Epidermal melanocyte (primary cell): ENCODE measurements at regions not wholly inside any gene's neighbourhood (a gene's known extent, or its start where the extent isn't known, plus 50 kb on each side); places are given as distances from the start of the nearest gene placed in this dataset.

Source experiments
- DNase-seq: peaks from one replicate; pipeline ENCODE4 v3.0.0; 2011; ENCODE audit warnings: low spot score; ENCODE audit not compliant: insufficient read length

GRCh38 chr4:54543088-54543795, 114.5 kb upstream of the KIT start:
- DNase-seq, result peak; percentile 66

DNA sequence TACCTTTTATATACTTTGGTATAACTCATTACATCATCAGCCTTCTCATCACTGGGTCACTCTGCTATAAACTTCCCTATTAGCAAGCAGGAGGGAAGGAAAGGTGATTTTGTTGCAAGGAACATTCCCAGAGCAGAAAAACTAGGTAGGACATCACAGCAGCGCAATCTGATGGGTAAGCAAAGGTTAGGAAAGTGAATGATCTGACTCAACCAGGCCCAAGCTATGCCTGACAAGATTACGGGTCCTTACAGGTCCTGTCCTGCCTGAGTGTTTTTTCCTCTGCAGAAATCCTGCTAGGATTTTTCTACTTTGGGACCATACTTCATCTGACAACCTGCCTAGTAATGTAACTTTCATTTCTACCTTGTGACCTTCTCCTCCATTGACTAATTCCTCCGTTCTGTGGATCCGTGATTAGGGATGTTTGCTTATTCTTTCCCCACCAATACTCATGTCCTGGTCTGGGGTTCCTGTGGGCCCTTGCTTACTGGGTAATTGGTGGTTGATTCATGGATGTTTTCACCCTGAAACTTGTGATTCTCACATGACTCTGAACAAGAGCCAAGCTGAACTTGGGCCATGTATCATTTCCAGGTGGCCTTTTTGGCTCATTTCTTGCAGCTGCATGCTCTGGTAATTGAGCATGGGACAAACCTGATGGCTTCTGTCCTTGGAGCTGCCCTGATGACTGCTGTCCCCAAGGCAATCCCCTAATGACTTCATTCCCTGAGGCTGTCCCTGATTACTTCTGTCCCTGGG, 111.9 kb upstream of the KIT start:
- DNase-seq, result no peak

DNA sequence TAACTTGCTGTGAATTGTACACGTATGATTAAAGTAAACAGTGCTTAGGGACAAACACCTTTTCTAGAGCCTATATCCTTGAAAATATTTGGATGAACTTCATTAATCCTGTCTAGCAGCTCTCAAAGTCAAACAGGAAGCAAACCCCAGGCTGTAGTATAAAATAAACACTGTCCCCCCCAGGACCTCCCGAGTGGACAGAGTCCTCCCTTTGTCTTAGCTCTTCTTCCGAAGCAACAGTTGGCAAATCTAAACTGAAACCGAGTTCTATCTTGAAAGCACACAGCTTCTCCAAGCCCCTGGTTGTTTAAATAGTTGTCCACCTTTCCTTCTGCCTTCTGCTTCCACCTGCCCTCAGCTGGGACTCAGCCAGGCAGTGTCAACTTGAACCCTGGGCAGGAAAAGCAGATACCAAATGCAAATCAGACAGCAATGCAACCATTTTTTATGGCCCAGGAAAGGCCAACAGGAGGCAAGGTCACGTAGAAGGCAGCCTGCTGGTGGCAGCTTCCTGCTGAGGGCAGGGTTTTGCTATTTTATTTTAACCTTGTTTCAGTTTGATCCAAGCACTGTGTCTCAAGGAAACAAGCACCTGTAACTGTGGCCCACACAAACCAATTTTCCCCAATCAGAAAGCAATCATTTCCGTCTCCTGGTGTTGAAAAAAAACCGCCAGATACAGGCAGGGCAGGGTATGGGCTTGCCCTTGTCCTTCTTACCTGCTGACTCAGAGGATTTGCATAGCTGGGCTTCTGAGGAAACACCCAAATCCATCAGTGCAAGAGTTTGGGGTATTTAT, 110.3 kb upstream of the KIT start:
- no peak for DNase-seq

GRCh38 chr4:54548098-54548620, 109.6 kb upstream of the KIT start:
- no peak for DNase-seq

DNA sequence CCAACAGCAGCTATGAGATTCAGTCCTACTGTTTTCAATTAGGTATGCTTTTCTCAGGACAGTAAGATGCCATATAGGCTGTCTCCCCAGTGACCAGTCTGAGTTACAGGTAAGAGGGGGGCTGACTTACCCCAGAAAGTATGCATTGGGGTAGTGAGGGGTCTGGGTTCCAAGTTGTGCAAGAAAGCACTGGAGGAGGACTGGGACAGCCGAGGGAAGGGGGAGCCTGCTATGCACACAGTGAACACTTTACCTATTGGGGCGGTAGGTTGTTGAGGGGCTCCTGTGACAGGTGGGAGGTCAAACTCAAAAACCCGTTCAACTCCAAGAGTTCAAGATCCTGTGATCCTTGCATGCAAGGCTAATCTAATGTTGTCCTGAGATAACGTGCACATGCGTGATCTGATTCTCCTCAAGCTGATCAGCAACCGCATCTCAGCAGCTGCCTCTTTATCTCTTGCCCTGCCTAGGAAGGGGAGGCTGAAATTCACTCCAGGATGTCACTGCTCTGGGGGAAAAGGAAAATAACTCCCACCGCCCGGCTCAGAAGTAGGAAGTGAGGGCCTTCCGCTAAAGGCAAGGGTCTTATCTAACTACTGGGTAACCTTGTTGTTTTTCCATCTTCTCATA, 108.8 kb upstream of the KIT start:
- DNase-seq, result no peak

- DNase-seq, result no peak
Measured at GRCh38 chr4:54550395-54551171, 107.2 kb upstream of the KIT start.

DNA sequence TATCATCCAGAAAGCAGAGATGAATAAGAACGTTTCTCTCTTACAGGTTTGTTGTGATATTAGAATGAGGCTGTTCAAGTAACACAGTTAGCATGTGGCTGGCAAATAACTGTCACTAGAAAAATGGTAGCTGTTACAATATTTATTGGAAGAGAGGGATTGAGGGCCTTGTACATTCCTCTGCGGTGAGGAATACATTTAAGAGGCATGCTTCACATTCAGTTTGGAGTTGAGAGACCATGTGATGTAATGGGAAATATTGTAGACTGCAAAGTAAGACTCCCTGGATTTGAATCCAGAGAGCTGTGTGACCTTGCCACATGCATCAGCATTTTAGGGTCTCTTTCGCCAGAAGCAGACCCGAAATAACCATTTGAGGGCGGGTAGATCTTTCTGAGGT, 104.8 kb upstream of the KIT start:
- DNase-seq, result no peak

GRCh38 chr4:54554339-54554990, 103.3 kb upstream of the KIT start:
- DNase-seq, result no peak

- no peak for DNase-seq
Measured at GRCh38 chr4:54556051-54556450, 101.7 kb upstream of the KIT start.

DNA sequence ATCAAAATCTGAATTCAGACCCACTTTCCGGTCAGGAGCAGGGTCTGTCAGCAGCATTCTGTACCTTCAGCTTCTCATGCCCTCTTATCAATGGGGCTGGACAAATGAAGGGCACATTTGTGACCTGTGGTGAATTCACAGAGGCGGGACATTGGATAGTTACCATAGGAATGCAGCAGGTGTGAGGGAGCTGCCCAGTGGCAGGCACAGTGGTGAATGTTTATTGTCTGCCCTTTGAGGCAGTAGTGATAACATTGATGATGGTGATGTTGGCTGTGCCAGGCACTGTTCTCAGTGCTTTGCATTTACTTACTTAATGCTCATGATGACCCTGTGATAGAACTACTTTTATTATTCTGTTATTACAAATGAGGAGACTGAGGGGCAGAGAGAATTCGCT, 101.2 kb upstream of the KIT start:
- no peak for DNase-seq

GRCh38 chr4:54558889-54559677, 98.7 kb upstream of the KIT start:
- peak; percentile 54 for DNase-seq

- no peak for DNase-seq
Measured at GRCh38 chr4:54560513-54560912, 97.2 kb upstream of the KIT start.

GRCh38 chr4:54561940-54562339, 95.8 kb upstream of the KIT start:
- DNase-seq, result no peak

DNA sequence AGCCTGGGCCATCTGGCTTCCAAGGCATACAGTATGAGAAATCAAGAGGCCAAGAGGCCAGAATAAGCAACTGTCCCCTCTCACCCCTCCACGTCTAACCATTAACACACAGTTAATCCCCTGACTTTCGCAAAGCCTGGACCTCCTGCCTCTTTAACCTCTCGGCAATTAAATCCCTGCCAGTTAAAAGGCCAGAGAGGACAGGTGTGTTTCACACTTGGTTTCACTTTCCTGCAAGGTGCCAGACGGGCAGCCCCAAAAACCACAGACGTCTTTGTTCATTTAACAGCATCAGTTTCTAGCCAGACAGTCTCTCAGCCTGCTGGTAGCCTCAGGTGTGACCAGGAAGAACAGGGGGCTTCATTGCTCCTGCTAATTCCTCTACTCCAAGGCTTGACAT, 91.1 kb upstream of the KIT start:
- DNase-seq, result no peak

DNA sequence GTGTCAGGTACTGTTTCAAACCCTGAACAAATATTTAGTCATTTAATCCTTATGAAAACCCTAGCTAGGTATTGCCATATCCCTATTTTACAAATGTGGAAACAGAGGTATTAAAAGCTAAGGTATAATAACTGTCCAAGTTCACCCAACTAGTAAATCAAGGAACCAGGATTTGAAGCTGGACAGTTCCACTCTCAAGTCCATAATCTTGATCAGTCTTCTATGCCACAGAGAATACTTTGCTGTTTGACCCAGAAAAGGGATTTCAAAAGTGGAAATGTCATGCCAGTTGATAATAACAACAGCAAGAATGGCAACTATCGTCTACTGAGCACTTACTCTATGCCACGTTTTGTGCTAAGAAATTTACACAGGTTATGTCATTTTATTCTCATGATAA, 90.4 kb upstream of the KIT start:
- no peak for DNase-seq

- DNase-seq, result no peak
Measured at GRCh38 chr4:54568184-54568583, 89.6 kb upstream of the KIT start.

DNA sequence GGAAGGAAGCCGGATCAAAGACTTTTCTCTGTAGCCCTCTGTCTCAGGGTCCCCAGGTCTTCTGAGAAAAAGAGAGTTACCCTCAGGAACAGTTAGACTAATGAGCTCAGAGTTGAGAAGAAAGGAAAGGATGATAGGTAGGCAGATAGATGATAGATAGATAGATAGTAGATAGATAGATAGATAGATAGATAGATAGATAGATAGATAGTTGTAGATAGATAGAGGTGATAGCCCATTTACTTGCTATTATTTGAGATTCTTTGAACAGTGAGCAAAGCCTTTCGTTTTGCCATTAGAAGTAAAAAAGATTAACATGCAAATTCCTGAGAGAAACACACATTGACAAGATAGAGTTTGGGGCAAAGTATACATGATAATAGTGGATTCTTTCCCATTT, 86.9 kb upstream of the KIT start:
- DNase-seq, result no peak

DNA sequence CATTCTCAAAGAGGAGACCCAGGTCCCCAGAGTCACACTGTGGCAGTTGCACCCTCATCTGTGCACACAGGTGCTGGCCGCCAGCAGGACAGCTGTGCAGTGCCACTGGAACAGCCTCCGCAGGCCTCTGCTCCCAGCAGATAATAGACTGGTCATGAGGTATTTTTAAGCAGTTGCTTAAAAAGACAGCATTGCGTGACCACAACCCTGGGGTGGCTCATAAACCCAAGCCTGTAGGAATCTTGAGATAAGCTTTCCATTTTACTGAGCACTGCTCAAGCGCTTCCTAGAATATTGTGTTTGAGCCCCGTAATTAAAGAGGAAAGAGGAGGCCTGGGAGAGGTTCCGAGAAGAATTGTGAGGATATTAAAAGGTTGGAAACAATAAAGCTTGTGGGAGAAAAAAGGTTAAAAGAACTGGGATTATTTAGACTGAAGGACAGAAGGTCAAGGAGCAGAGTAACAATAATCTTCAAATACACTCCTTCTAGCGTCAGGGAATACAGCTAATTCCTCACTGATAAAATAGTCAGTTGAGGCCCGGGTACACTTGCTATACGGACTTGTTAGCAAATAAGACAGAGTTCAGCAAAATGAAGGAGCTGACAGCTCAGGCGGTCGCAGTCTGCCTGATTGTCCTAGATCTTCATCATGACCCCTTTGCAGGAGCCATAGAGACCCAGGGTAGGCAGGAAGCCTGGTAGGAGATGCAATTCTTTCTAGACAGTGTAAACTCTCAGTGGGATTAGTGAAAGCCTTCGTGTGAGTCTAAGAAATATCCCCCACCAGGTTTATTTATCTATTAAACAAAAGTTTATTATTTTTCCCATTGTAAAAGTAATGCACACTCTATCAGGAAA, 86.2 kb upstream of the KIT start:
- no peak for DNase-seq

DNA sequence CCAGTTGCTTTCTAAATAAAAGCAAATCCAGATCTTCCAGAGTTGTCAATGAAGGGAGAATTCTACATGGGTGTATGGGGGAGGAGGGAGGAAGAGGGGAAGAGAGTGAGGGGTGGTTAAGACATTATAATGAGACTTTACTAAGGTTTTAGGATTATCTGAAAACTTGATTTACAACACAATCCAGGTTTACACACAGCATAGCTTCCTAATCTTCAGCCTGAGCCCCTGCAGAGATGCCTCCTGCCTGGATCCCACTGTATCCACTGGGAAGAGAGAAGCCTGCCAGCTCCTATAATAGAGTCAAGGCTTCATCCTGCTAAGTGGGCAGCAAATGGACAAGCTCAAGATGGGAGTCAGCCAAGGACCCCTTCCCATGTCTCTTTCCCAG, 85.6 kb upstream of the KIT start:
- DNase-seq, result no peak
